ENCODE measurements at regions not wholly inside any gene's neighbourhood (a gene's known extent, or its start where the extent isn't known, plus 50 kb on each side); places are given as distances from the start of the nearest gene placed in this dataset.

DNA sequence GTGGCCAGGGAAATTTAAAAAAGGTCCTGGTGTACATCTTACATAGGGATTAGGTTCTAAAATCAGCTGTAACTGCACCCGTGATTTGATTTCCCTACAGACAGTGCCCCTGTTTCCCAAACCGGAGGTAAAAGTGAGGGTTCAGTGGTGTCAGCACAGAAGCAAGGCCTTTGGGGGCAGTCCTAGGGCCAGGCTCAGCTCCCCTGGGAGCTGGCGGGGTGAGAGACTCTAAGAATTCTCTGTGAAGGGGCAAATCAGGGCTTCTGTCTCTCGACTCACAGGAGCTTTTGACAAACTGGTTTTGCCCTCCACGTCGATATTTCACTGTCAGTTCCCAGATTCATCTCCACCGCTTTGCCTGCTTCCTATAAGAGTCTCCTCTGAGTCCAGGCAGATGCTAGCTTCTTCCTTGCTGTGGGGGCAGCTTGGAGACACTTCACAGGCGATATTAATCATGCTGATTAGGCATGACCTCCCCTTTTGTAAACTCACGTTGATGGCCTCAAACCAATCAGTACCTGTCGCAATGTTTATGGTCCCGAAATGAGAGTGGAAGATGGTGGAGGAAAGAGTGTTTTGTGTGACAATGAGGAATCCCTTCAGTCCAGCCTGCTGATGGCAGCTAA is 234.2 kb upstream of the TOX3 start:
- CTCF ChIA-PET = no interaction called here
- POLR2A ChIA-PET = no interaction called here
- DNase-seq (ENCODE audit: extremely low spot score) = no peak
- TF ChIP-seq, protein P1, sequence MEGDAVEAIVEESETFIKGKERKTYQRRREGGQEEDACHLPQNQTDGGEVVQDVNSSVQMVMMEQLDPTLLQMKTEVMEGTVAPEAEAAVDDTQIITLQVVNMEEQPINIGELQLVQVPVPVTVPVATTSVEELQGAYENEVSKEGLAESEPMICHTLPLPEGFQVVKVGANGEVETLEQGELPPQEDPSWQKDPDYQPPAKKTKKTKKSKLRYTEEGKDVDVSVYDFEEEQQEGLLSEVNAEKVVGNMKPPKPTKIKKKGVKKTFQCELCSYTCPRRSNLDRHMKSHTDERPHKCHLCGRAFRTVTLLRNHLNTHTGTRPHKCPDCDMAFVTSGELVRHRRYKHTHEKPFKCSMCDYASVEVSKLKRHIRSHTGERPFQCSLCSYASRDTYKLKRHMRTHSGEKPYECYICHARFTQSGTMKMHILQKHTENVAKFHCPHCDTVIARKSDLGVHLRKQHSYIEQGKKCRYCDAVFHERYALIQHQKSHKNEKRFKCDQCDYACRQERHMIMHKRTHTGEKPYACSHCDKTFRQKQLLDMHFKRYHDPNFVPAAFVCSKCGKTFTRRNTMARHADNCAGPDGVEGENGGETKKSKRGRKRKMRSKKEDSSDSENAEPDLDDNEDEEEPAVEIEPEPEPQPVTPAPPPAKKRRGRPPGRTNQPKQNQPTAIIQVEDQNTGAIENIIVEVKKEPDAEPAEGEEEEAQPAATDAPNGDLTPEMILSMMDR (IDR thresholded peaks at IDR 0.05; ENCODE audit: control extremely low read depth, extremely low read depth, low read depth, missing control alignments) = no peak

DNA sequence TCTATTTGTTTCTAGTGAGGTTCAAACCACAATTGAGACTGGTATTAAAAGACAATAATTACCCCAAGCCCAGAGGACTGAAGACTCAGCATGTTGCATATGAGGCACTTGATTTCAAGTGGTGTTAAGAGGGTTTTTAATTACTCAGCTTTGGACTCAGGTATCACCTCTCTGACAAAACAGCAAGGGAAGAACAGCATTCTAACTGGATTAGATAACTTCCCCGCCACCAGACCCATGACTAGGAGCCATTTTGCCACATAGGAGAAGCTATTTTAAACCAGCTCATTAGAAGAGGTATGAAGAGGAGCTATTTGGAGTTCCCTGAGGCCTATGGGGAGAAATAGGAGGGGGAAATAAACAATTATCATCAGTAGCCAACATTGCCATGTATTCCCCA is 226.1 kb upstream of the TOX3 start:
- no peak for DNase-seq (ENCODE audit: extremely low spot score)
- TF ChIP-seq, protein P1 (IDR thresholded peaks at IDR 0.05; ENCODE audit: control extremely low read depth, extremely low read depth, low read depth, missing control alignments) = no peak
- ChIA-PET CTCF (interaction anchor here (1.9 kb wide), 1 partner anchor 11 kb away, joined by 6 read pairs; no protein-coding TSS in a partner anchor), POLR2A (no interaction called here)

DNA sequence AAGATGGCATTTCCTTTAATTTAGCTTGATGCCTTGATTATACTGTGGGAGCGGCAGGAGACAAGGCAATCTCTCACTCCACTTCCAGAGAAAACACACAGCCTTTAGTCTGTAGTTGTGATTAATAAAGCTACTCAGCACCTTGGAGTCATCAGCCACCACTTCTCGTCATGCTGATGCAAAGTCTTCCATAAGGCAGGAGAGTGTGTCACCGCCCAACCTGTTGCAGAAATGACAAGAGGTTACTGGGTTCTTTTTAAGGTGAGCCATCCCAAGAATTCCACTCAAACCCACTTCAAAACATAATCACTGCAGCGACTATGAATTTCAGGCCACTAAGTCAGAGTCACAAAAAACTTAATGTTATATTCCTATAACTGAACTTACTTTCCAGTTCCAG is 223.9 kb upstream of the TOX3 start:
- ChIA-PET CTCF (no interaction called here), POLR2A (no interaction called here)
- TF ChIP-seq, protein P1 (IDR thresholded peaks at IDR 0.05; ENCODE audit: control extremely low read depth, extremely low read depth, low read depth, missing control alignments) = no peak
- no peak for DNase-seq (ENCODE audit: extremely low spot score)

DNA sequence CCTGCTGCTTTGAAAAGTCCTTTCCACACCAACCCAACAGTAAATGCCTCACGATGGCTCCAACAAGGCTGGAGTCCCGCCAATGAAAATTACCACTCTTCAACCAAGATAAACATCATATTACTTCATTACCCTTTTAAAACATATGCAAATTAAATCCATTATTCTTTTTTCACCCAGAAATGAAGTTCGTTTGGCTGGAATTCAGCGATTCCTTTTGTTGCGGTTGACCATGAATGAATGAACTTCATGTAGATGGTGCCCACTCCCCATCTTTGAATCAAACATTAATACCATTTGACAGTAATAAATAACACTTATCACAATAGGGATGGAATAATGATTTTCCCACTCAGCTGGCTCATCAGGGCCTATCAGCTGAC is 211.5 kb upstream of the TOX3 start:
- ChIA-PET POLR2A (no interaction called here), CTCF (interaction anchor here (0.9 kb wide), 1 partner anchor 18 kb away, joined by 3 read pairs; no protein-coding TSS in a partner anchor)
- TF ChIP-seq, protein P1 (IDR thresholded peaks at IDR 0.05; ENCODE audit: control extremely low read depth, extremely low read depth, low read depth, missing control alignments) = no peak
- DNase-seq (ENCODE audit: extremely low spot score) = no peak

DNA sequence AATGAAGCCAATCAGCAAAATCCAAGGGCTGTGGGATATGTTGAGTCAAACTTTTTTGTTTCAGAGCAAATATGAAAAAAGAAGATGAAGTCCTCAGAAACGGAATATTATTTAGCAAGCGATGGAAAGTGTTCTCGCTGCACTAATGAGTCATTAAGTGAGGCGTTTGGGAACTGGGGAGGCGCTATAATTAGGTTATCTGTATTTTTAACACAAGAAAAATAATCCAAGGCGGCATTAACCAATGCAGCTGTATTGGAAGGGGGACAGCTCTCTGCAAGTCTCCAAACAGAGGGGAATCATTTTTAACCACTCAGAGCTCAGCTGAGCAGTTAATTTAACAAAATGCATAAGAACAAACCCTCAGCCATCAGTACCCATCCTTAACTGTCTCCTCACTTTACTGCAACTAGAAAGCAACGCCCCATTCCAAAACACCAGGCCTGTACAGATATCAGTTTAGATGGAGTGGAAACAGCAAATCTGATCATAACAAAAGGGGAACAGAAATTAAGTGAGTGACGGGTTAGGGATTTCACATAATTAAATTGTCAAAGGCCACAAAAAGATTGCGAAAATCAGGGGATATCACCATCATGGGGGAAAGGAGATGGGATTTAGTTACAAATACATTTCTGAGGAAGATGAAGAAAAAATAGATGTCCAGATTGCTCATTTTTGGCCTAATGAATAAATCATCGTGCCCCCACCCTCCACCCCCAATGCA is 211.0 kb upstream of the TOX3 start:
- no peak for DNase-seq (ENCODE audit: extremely low spot score)
- CTCF ChIA-PET = no interaction called here
- POLR2A ChIA-PET = no interaction called here
- TF ChIP-seq, protein P1 (IDR thresholded peaks at IDR 0.05; ENCODE audit: control extremely low read depth, extremely low read depth, low read depth, missing control alignments) = no peak

DNA sequence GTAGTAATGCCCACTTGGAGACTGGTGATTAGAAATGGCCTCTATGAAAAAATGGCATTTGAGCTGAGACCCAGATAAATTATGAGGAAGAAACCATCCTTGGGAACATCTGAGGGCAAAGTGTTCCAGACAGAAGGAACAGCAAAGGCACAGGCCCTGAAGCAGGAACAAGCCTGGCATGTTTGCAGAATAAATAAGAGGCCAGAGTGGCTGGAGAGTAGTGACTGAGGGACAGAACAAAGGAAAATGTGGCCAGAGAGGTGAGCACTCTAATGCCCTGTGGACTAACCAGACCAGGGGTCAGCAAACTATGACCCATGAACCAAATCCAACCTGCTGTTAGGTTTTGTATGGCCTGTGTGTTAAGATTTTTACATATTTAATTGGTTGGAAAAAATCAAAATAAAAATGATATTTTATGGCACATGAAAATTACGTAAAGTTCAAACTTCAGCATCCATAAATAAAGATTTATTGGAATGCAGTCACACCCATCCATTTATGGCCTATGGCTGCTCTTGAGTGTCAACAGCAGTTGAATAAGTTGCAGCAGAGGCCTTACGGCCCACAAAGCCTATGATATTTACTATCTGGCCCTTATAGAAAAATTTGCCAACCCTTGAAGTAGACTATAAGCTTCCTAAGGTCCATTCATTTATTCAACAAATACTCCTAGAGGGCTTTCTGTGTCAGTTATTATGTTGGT is 210.0 kb upstream of the TOX3 start:
- TF ChIP-seq, protein P1 (IDR thresholded peaks at IDR 0.05; ENCODE audit: control extremely low read depth, extremely low read depth, low read depth, missing control alignments) = no peak
- CTCF ChIA-PET = no interaction called here
- DNase-seq (ENCODE audit: extremely low spot score) = no peak
- POLR2A ChIA-PET = no interaction called here

Data from GM10248 (cell line).